CD4-positive, CD25-positive, alpha-beta regulatory T cell (primary cell): ENCODE measurements at regions not wholly inside any gene's neighbourhood (a gene's known extent, or its start where the extent isn't known, plus 50 kb on each side); places are given as distances from the start of the nearest gene placed in this dataset.
"Not testable (repeated sequence)": the region's sequence is repeated elsewhere in the genome, so short reads cannot be mapped to it uniquely, and the experiment has no call there.

Experiments used
- ATAC-seq, 2 donors: fragments of 150-1000 bp; cut with Tn5 transposase; one replicate each; pipeline ENCODE4 v1.10.0; 2021; ENCODE audit warnings: low read depth in 2 of 2, moderate number of reproducible peaks in 2 of 2, moderate library complexity in 1 of 2
- DNase-seq, 3 donors: peaks; one replicate each; pipeline versions ENCODE4 v3.0.0 to v3.0.0-alpha.2; 2012 to 2022; ENCODE audit warnings: mixed read lengths in 1 of 3
- H3K27ac ChIP-seq: one replicate; pipeline ENCODE4 v1.7.0; 2013; ENCODE audit warnings: mild to moderate bottlenecking, low read length; ENCODE audit not compliant: insufficient read depth, poor library complexity, severe bottlenecking
- H3K27me3 ChIP-seq: one replicate; pipeline ENCODE4 v1.7.0; 2013; ENCODE audit warnings: low read length; ENCODE audit not compliant: control insufficient read depth, insufficient read depth
- H3K36me3 ChIP-seq: one replicate; pipeline ENCODE4 v1.7.0; 2013; ENCODE audit warnings: mild to moderate bottlenecking, low read length, moderate library complexity; ENCODE audit not compliant: control insufficient read depth, insufficient read depth
- H3K4me1 ChIP-seq: 2 replicates; pipeline ENCODE4 v1.7.0; 2013; ENCODE audit warnings: mild to moderate bottlenecking, low read length; ENCODE audit not compliant: insufficient read depth, control insufficient read depth, poor library complexity, severe bottlenecking
- H3K4me3 ChIP-seq: one replicate; pipeline ENCODE4 v1.7.0; 2013; ENCODE audit warnings: low read depth, mild to moderate bottlenecking, low read length, moderate library complexity
- H3K9me3 ChIP-seq, 2 experiments: 1 replicate in 1 of 2; 2 replicates in 1 of 2; pipeline ENCODE4 v1.7.0; 2013; ENCODE audit warnings: low read length in 2 of 2, mild to moderate bottlenecking in 1 of 2, moderate library complexity in 1 of 2; ENCODE audit not compliant: control insufficient read depth in 2 of 2
- H3K27ac Mint-ChIP-seq, 3 donors: one replicate each; pipeline ENCODE4 v1.8.0; 2020 to 2022; ENCODE audit warnings: mild to moderate bottlenecking in 3 of 3, mixed read lengths in 3 of 3, moderate library complexity in 2 of 3
- H3K27me3 Mint-ChIP-seq: one replicate; pipeline ENCODE4 v1.8.0; 2022; ENCODE audit warnings: mild to moderate bottlenecking, mixed read lengths
- H3K36me3 Mint-ChIP-seq: one replicate; pipeline ENCODE4 v1.8.0; 2020; ENCODE audit warnings: mixed read lengths
- H3K4me1 Mint-ChIP-seq, 4 donors: one replicate each; pipeline ENCODE4 v1.8.0; 2020 to 2022; ENCODE audit warnings: mixed read lengths in 4 of 4, mild to moderate bottlenecking in 1 of 4
- H3K4me3 Mint-ChIP-seq, 4 donors: one replicate each; pipeline ENCODE4 v1.8.0; 2020 to 2022; ENCODE audit warnings: mild to moderate bottlenecking in 4 of 4, mixed read lengths in 4 of 4, moderate library complexity in 3 of 4
- H3K9me3 Mint-ChIP-seq, 7 donors: one replicate each; pipeline ENCODE4 v1.8.0; 2020 to 2022; ENCODE audit warnings: mixed read lengths in 7 of 7, mild to moderate bottlenecking in 3 of 7, moderate library complexity in 2 of 7

DNA sequence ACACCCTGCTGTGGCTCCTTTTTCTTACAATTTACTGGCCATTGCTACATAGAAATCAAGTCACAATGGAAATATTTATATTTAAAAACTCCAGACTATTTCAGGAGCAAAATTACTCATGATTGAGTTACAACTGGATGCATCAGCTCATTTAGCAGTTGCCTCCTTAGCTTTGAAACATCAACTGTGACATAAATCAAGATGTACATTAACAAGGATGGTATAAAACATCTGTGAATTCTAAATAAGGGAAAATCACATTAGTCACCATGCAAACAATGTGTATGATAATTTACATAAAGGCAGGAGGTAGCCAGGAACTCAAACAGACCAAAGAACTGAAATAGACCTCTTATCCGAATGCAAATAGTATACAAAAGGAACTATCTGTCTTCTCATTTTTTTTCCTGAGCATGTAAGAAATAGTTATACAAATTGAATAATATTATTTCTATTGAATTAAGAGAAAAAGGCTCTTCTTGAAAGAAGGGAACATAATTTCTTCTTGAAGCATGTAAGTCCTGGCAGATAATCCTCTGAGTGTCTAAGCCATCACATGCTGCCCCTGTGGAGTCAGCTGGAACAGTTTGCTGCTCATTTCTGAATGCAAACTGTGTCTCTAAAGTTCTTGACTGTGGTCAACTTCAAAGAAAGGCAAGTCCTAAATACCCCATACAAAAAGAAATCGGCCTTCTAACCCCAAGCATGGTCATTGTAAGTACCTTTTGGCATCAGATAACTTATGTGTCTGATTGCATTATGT, 151.2 kb downstream of the NAA11 start:
- Mint-ChIP-seq H3K4me3 (no peak overlapping the region), H3K9me3 (peaks cover 0 to 5% (median 2%) of the 10 kb centered on the region in 7 donors), H3K36me3 (no peaks in the 10 kb centered on the region), H3K27ac (no peak overlapping the region), H3K4me1 (no peaks in the 10 kb centered on the region), H3K27me3 (peaks cover 12% of the 10 kb centered on the region)
- Histone ChIP-seq H3K27me3 (no peaks in the 10 kb centered on the region), H3K9me3 (no peaks in the 10 kb centered on the region), H3K36me3 (no peaks in the 10 kb centered on the region), H3K4me1 (no peaks in the 10 kb centered on the region), H3K4me3 (no peak overlapping the region), H3K27ac (no peak overlapping the region)
- ATAC-seq (no peak), DNase-seq (no peak)

- DNase-seq (no peak), ATAC-seq (no peak)
- no peak overlapping the region for H3K27ac ChIP-seq
- no peaks in the 10 kb centered on the region for H3K4me1 ChIP-seq
- no peaks in the 10 kb centered on the region for H3K4me1 Mint-ChIP-seq
- H3K4me3 Mint-ChIP-seq, result no peak overlapping the region
- H3K27ac Mint-ChIP-seq, result no peak overlapping the region
- peaks cover 0 to 6% (median 0%) of the 10 kb centered on the region in 7 donors for H3K9me3 Mint-ChIP-seq
- no peak overlapping the region for H3K4me3 ChIP-seq
- no peaks in the 10 kb centered on the region for H3K27me3 ChIP-seq
- peaks cover 8% of the 10 kb centered on the region for H3K27me3 Mint-ChIP-seq
- H3K9me3 ChIP-seq, result no peaks in the 10 kb centered on the region
- H3K36me3 ChIP-seq, result no peaks in the 10 kb centered on the region
- no peaks in the 10 kb centered on the region for H3K36me3 Mint-ChIP-seq
Observed at GRCh38 chr4:79173186-79173585, 152.7 kb downstream of the NAA11 start.

DNA sequence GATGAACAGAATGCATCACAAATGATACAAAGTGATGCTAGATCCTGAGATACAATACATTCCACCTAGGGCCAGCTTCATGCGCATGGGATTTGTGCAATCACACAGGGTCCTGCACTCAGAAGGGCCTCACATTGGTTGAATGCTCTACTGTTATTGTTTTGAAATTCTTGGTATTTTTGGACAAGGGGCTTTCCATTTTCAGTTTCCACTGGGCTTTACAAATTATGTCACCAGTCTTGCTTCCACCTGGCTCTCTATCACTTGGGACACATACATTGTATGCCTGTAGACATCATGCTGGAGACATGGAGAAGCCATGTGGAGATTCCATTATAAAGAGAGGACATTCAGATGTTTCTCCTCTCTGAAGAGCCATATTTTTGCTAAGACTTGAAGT, 155.8 kb downstream of the NAA11 start:
- H3K9me3 ChIP-seq, result no peaks in the 10 kb centered on the region
- no peak overlapping the region for H3K27ac ChIP-seq
- Mint-ChIP-seq H3K27ac (no peak overlapping the region), H3K27me3 (peaks cover 4% of the 10 kb centered on the region), H3K4me1 (no peaks in the 10 kb centered on the region), H3K9me3 (peaks cover 0 to 6% (median 4%) of the 10 kb centered on the region in 7 donors), H3K4me3 (no peak overlapping the region), H3K36me3 (no peaks in the 10 kb centered on the region)
- H3K4me3 ChIP-seq, result no peak overlapping the region
- no peak for DNase-seq
- no peaks in the 10 kb centered on the region for H3K4me1 ChIP-seq
- H3K27me3 ChIP-seq, result no peaks in the 10 kb centered on the region
- ATAC-seq, result no peak
- no peaks in the 10 kb centered on the region for H3K36me3 ChIP-seq

DNA sequence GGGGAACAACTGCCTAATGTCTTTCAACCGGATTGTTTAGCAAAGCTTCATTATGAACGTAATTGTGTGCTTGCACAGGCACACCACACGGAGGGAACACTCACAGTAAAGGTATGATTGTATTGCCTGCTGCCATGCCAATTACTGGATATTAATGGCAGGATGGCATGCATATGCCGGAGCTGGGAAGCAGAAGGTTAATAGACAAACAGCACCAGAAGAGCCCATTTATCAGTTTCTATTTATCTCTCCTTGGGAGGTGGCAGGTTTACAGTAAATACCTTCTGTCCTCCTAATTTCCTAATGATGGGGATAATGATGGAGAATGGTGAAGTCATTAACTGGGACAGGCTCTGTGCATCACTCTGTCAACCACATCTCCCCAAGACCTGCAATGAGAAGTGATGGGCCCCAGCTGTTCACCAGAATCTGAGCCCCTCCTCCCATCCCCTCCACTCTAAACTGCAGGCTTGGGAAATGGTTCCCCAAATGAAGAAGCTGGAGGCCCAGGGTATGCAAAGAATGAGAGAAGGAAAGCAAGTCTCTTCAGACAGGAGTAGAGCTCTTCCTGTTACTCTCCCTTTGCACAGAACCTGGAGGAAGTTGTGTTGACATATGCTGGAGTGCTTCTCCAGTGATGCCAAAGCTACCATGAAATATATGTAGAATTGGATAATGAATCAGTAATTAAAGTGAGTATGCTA, 160.8 kb downstream of the NAA11 start:
- DNase-seq (no peak), ATAC-seq (no peak)
- H3K4me1 ChIP-seq, result no peaks in the 10 kb centered on the region
- Mint-ChIP-seq H3K4me3 (no peak overlapping the region), H3K9me3 (peaks cover 0 to 6% (median 4%) of the 10 kb centered on the region in 7 donors), H3K27ac (no peak overlapping the region), H3K36me3 (no peaks in the 10 kb centered on the region), H3K4me1 (no peaks in the 10 kb centered on the region), H3K27me3 (no peaks in the 10 kb centered on the region)
- no peak overlapping the region for H3K27ac ChIP-seq
- H3K9me3 ChIP-seq, result no peaks in the 10 kb centered on the region
- no peaks in the 10 kb centered on the region for H3K27me3 ChIP-seq
- no peaks in the 10 kb centered on the region for H3K36me3 ChIP-seq
- no peak overlapping the region for H3K4me3 ChIP-seq

GRCh38 chr4:79163981-79164490, 161.8 kb downstream of the NAA11 start:
- Mint-ChIP-seq H3K27me3 (no peaks in the 10 kb centered on the region), H3K36me3 (no peaks in the 10 kb centered on the region), H3K9me3 (peaks cover 0 to 4% (median 2%) of the 10 kb centered on the region in 7 donors), H3K4me1 (no peaks in the 10 kb centered on the region), H3K27ac (no peak overlapping the region), H3K4me3 (no peak overlapping the region)
- ATAC-seq (no peak), DNase-seq (no peak)
- Histone ChIP-seq H3K36me3 (no peaks in the 10 kb centered on the region), H3K27me3 (no peaks in the 10 kb centered on the region), H3K9me3 (no peaks in the 10 kb centered on the region), H3K4me1 (no peaks in the 10 kb centered on the region), H3K27ac (no peak overlapping the region), H3K4me3 (no peak overlapping the region)

- DNase-seq (no peak), ATAC-seq (no peak)
- no peaks in the 10 kb centered on the region for H3K4me1 Mint-ChIP-seq
- peaks cover 0 to 4% (median 3%) of the 10 kb centered on the region in 7 donors for H3K9me3 Mint-ChIP-seq
- Histone ChIP-seq H3K36me3 (no peaks in the 10 kb centered on the region), H3K27me3 (no peaks in the 10 kb centered on the region), H3K27ac (no peak overlapping the region), H3K4me1 (no peaks in the 10 kb centered on the region), H3K9me3 (no peaks in the 10 kb centered on the region), H3K4me3 (no peak overlapping the region)
- no peaks in the 10 kb centered on the region for H3K36me3 Mint-ChIP-seq
- no peak overlapping the region for H3K27ac Mint-ChIP-seq
- no peak overlapping the region for H3K4me3 Mint-ChIP-seq
- H3K27me3 Mint-ChIP-seq, result no peaks in the 10 kb centered on the region
Observed at GRCh38 chr4:79160962-79161361, 164.9 kb downstream of the NAA11 start.

GRCh38 chr4:79158705-79159104, 167.2 kb downstream of the NAA11 start:
- not testable (repeated sequence) for DNase-seq, H3K27ac ChIP-seq, H3K4me1 Mint-ChIP-seq, H3K36me3 ChIP-seq, H3K9me3 ChIP-seq, H3K27ac Mint-ChIP-seq, H3K27me3 Mint-ChIP-seq, H3K4me3 ChIP-seq, H3K27me3 ChIP-seq, H3K4me3 Mint-ChIP-seq, H3K9me3 Mint-ChIP-seq, H3K4me1 ChIP-seq, ATAC-seq, H3K36me3 Mint-ChIP-seq

- Histone ChIP-seq H3K36me3 (no peaks in the 10 kb centered on the region), H3K27ac (no peak overlapping the region), H3K27me3 (no peaks in the 10 kb centered on the region), H3K9me3 (no peaks in the 10 kb centered on the region), H3K4me1 (no peaks in the 10 kb centered on the region), H3K4me3 (no peak overlapping the region)
- Mint-ChIP-seq H3K4me1 (no peaks in the 10 kb centered on the region), H3K36me3 (no peaks in the 10 kb centered on the region), H3K27ac (no peak overlapping the region), H3K27me3 (no peaks in the 10 kb centered on the region), H3K9me3 (peaks cover 0 to 8% (median 2%) of the 10 kb centered on the region in 7 donors), H3K4me3 (no peak overlapping the region)
- no peak for DNase-seq
- ATAC-seq, result no peak
Observed at GRCh38 chr4:79155336-79155735, 170.5 kb downstream of the NAA11 start.
